Right lobe of liver (tissue), 6 donors: ENCODE measurements at regions not wholly inside any gene's neighbourhood (a gene's known extent, or its start where the extent isn't known, plus 50 kb on each side); places are given as distances from the start of the nearest gene placed in this dataset.

Experiments used
- ATAC-seq, 4 donors: fragments of 200-7000 bp; cut with Tn5 transposase; one replicate each; pipeline ENCODE4 v1.9.1; 2020; ENCODE audit warnings: mild to moderate bottlenecking in 4 of 4, moderate library complexity in 4 of 4
- DNase-seq, 3 donors: peaks; one replicate each; pipeline ENCODE4 v3.0.0-alpha.2; 2020
- H3K27ac ChIP-seq, 3 donors: fragments of 200-600 bp; one replicate each; pipeline ENCODE4 v1.8.0; 2022
- H3K27me3 ChIP-seq, 2 donors: fragments of 200-600 bp; one replicate each; pipeline ENCODE4 v1.8.0; 2022
- H3K36me3 ChIP-seq, 4 donors: fragments of 200-600 bp; sonication (generic) in 1 of 4; one replicate each; pipeline versions ENCODE4 v1.5.1 to v1.8.0; 2017 to 2022; ENCODE audit warnings: control low read depth in 1 of 4
- H3K4me1 ChIP-seq, 4 donors: fragments of 200-600 bp; sonication (generic) in 1 of 4; one replicate each; pipeline versions ENCODE4 v1.5.1 to v1.8.0; 2017 to 2022; ENCODE audit warnings: control low read depth in 1 of 4
- H3K4me3 ChIP-seq, 3 donors: fragments of 200-600 bp; one replicate each; pipeline ENCODE4 v1.8.0; 2022
- H3K9me3 ChIP-seq, 4 donors: fragments of 200-600 bp; sonication (generic) in 1 of 4; one replicate each; pipeline versions ENCODE4 v1.5.1 to v1.8.0; 2017 to 2022; ENCODE audit warnings: control low read depth in 1 of 4
- CTCF ChIP-seq, 4 donors: fragments of 200-600 bp in 3 of 4; fragments of 450-650 bp in 1 of 4; IDR thresholded peaks; one replicate each; pipeline versions ENCODE4 v1.5.1 to v1.8.0; 2016 to 2022; ENCODE audit warnings: antibody characterized with exemption in 4 of 4, mild to moderate bottlenecking in 2 of 4
- POLR2A ChIP-seq: fragments of 450-650 bp; IDR thresholded peaks from one replicate; pipeline ENCODE4 v1.6.1; 2017; ENCODE audit warnings: antibody characterized with exemption, mild to moderate bottlenecking
- WGBS: methylation state at CpG from one replicate; pipeline ENCODE4 v1.1.6; 2018; ENCODE audit warnings: low coverage, low lambda C conversion rate; ENCODE audit not compliant: insufficient coverage; ENCODE audit errors: missing lambda C conversion rate; 5-methylcytosine and 5-hydroxymethylcytosine counted together
- intact Hi-C, 2 donors: fragments of 100-400 bp; cut with DNase I; formaldehyde crosslinking; loops; one replicate each; pipeline versions ENCODE4 v1.11.2 to v1.14.1; 2022
- donor health status: DM: no; HTN: yes; CAD: no.
- donor health status: DM: no; HTN: no; CAD: no.
- donor health status: DM: no; HTN: no; CAD: no.
- donor health status: DM: no; HTN: yes; CAD: no.
- donor health status: DM: no; HTN: yes; CAD: no.

GRCh38 chr5:117435203-117435602, 860.6 kb upstream of the SEMA6A start:
- Histone ChIP-seq H3K4me3 (no peak overlapping the region), H3K9me3 (no peaks in the 10 kb centered on the region), H3K27me3 (no peaks in the 10 kb centered on the region), H3K4me1 (no peaks in the 10 kb centered on the region), H3K27ac (no peak overlapping the region), H3K36me3 (no peaks in the 10 kb centered on the region)
- DNase-seq (no peak), ATAC-seq (no peak)
- no peak for TF ChIP-seq CTCF (IDR thresholded peaks at IDR 0.05)
- TF ChIP-seq POLR2A, result no peak
- WGBS, result 54% methylated on average over 2 of the region's 2 CpGs
- intact Hi-C loops, result no loop called here

- H3K27ac ChIP-seq, result no peak overlapping the region
- no peaks in the 10 kb centered on the region for H3K9me3 ChIP-seq
- TF ChIP-seq POLR2A (no peak), CTCF (IDR thresholded peaks at IDR 0.05) (no peak)
- H3K4me3 ChIP-seq, result no peak overlapping the region
- no peaks in the 10 kb centered on the region for H3K36me3 ChIP-seq
- H3K4me1 ChIP-seq, result no peaks in the 10 kb centered on the region
- H3K27me3 ChIP-seq, result no peaks in the 10 kb centered on the region
- no peak for ATAC-seq
- DNase-seq, result no peak
- intact Hi-C loops, result no loop called here
These were observed 859.6 kb upstream of the SEMA6A start for GRCh38 chr5:117434254-117434653.

GRCh38 chr5:117433818-117434217, 859.2 kb upstream of the SEMA6A start:
- H3K4me1 ChIP-seq, result no peaks in the 10 kb centered on the region
- H3K27me3 ChIP-seq, result no peaks in the 10 kb centered on the region
- no peak for ATAC-seq
- TF ChIP-seq POLR2A, result no peak
- no peak for TF ChIP-seq CTCF (IDR thresholded peaks at IDR 0.05)
- H3K36me3 ChIP-seq, result no peaks in the 10 kb centered on the region
- WGBS, result 17% methylated on average over 1 of the region's 1 CpG
- no peak for DNase-seq
- H3K27ac ChIP-seq, result no peak overlapping the region
- no peak overlapping the region for H3K4me3 ChIP-seq
- intact Hi-C loops, result no loop called here
- no peaks in the 10 kb centered on the region for H3K9me3 ChIP-seq

- no peaks in the 10 kb centered on the region for H3K4me1 ChIP-seq
- TF ChIP-seq CTCF (IDR thresholded peaks at IDR 0.05) (no peak), POLR2A (no peak)
- intact Hi-C loops, result no loop called here
- no peaks in the 10 kb centered on the region for H3K36me3 ChIP-seq
- no peaks in the 10 kb centered on the region for H3K27me3 ChIP-seq
- no peak for DNase-seq
- 28% methylated on average over 3 of the region's 3 CpGs for WGBS
- no peak overlapping the region for H3K27ac ChIP-seq
- no peak for ATAC-seq
- no peak overlapping the region for H3K4me3 ChIP-seq
- H3K9me3 ChIP-seq, result no peaks in the 10 kb centered on the region
These were observed 856.5 kb upstream of the SEMA6A start for GRCh38 chr5:117431091-117431490.

- Histone ChIP-seq H3K36me3 (no peaks in the 10 kb centered on the region), H3K4me1 (no peaks in the 10 kb centered on the region), H3K4me3 (no peak overlapping the region), H3K27ac (no peak overlapping the region), H3K27me3 (no peaks in the 10 kb centered on the region), H3K9me3 (no peaks in the 10 kb centered on the region)
- ATAC-seq, result no peak
- DNase-seq, result no peak
- no peak for TF ChIP-seq CTCF (IDR thresholded peaks at IDR 0.05)
- no peak for TF ChIP-seq POLR2A
- 46% methylated on average over 3 of the region's 3 CpGs for WGBS
- intact Hi-C loops, result no loop called here
These were observed 850.5 kb upstream of the SEMA6A start for GRCh38 chr5:117425163-117425562.
